ENCODE measurements at regions not wholly inside any gene's neighbourhood (a gene's known extent, or its start where the extent isn't known, plus 50 kb on each side); places are given as distances from the start of the nearest gene placed in this dataset.

DNA sequence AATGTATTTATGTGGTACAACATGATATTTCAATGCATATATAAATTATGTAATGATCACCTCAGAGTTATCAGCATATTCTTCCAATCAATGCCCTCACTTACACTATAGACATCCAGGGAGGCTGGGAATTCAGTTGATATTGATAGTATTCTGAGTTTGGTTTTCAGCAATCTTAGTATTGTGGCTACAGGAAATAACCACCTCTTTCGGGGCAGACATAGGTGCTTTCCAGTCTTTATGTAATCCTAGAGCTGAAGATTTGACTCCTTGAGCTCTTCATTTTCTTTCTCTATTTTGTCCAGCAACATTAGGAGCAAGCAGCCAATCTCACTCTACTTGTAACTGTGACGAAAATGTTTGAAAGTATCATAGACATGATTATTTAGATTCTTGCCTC is 712.7 kb upstream of the KIRREL3 start:
- Mint-ChIP-seq H3K27me3 (peaks cover 0 to 37% (median 9%) of the 10 kb centered on the region in 5 donors), H3K27ac (no peak overlapping the region), H3K36me3 (no peaks in the 10 kb centered on the region), H3K4me1 (peaks cover 0 to 2% (median 0%) of the 10 kb centered on the region in 7 donors), H3K4me3 (no peak overlapping the region), H3K9me3 (peaks cover 0 to 1% (median 0%) of the 10 kb centered on the region in 11 donors)
- DNase-seq (no peak), ATAC-seq (no peak)
- Histone ChIP-seq H3K9me3 (ENCODE audit: control insufficient read depth in 2 of 3, low read length in 3 of 3) (no peaks in the 10 kb centered on the region), H3K27ac (ENCODE audit: low read depth, low read length) (no peak overlapping the region), H3K4me1 (ENCODE audit: control insufficient read depth in 2 of 2, insufficient read depth in 2 of 2, low read length in 2 of 2) (no peaks in the 10 kb centered on the region), H3K36me3 (ENCODE audit: control insufficient read depth in 2 of 3, insufficient read depth in 3 of 3, low read length in 3 of 3) (no peaks in the 10 kb centered on the region), H3K27me3 (ENCODE audit: control insufficient read depth in 2 of 2, insufficient read depth in 2 of 2, low read length in 2 of 2) (no peaks in the 10 kb centered on the region), H3K4me3 (ENCODE audit: low read length) (no peak overlapping the region)
- ChIA-PET CTCF (no interaction called here), POLR2A (no interaction called here)
- intact Hi-C loops (cut with micrococcal nuclease), result no loop called here

DNA sequence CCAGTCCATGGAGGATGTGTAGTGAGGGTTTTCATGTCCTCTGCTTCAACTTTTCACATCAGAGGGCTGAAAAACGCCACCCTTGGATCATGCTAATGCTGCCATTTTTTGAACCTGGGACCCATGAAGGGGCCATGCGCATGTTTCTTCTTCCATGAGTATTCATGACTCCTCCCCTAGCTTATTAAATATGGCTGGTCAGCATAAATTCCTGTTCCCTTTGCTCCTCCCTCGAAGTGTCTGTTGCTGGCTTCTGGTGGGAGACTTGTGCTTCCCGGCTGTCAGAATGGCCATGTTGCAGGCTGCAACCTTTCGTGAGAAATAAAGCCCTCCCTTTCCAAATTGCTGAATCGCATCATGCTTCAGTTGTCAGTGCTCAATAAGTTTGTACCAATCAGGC is 711.2 kb upstream of the KIRREL3 start:
- no peaks in the 10 kb centered on the region for H3K4me1 ChIP-seq (ENCODE audit: control insufficient read depth in 2 of 2, insufficient read depth in 2 of 2, low read length in 2 of 2)
- ChIA-PET POLR2A (no interaction called here), CTCF (no interaction called here)
- H3K9me3 Mint-ChIP-seq, result peaks cover 0 to 1% (median 0%) of the 10 kb centered on the region in 11 donors
- ATAC-seq, result no peak
- H3K27ac Mint-ChIP-seq, result no peak overlapping the region
- H3K27ac ChIP-seq (ENCODE audit: low read depth, low read length), result no peak overlapping the region
- H3K27me3 Mint-ChIP-seq, result peaks cover 0 to 35% (median 13%) of the 10 kb centered on the region in 5 donors
- H3K36me3 ChIP-seq (ENCODE audit: control insufficient read depth in 2 of 3, insufficient read depth in 3 of 3, low read length in 3 of 3), result no peaks in the 10 kb centered on the region
- H3K36me3 Mint-ChIP-seq, result no peaks in the 10 kb centered on the region
- H3K27me3 ChIP-seq (ENCODE audit: control insufficient read depth in 2 of 2, insufficient read depth in 2 of 2, low read length in 2 of 2), result no peaks in the 10 kb centered on the region
- intact Hi-C loops (cut with micrococcal nuclease), result no loop called here
- H3K9me3 ChIP-seq (ENCODE audit: control insufficient read depth in 2 of 3, low read length in 3 of 3), result no peaks in the 10 kb centered on the region
- H3K4me1 Mint-ChIP-seq, result peaks cover 0 to 2% (median 0%) of the 10 kb centered on the region in 7 donors
- no peak overlapping the region for H3K4me3 ChIP-seq (ENCODE audit: low read length)
- H3K4me3 Mint-ChIP-seq, result no peak overlapping the region
- no peak for DNase-seq

DNA sequence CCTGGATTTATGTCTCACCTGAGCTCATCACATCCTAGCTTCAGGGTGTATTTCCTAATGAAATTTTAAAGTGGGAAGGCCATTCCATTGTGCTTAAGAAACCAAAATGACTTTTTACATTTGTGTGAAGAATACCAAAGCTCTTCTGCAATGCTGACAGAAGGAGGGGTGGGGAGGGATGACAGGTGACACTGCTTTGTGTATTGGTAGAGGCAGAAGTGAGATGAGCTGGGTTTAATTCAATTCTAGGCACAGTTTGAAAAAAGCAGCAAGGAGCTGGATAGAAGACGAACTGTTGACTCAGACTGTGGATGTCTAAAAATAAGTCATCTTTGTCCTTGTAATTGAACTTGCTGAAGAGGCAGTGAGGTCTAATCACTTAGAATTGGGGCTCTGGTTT is 710.3 kb upstream of the KIRREL3 start:
- H3K27me3 Mint-ChIP-seq, result peaks cover 0 to 31% (median 8%) of the 10 kb centered on the region in 5 donors

DNA sequence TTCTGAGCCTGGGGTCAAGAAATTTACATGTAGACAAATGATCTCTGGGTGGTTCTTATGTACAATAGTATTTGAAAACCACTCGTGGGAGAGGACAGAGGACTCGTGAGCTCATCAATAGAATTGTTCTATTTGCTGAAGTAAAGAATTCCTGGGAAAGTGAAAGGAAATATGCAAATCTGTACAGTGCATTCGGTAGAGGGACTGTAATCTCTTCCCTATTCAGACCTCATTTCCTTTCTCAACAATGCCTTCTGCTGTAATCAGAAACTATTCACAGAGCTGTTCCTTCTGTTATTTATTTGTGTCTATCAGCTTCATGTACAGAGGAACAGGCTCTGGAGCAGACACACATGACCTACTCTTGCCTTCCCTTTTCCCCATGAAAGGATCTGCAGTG is 709.4 kb upstream of the KIRREL3 start:
- ATAC-seq (no peak), DNase-seq (no peak)
- H3K27ac Mint-ChIP-seq, result no peak overlapping the region
- CTCF ChIA-PET, result no interaction called here
- H3K36me3 ChIP-seq (ENCODE audit: control insufficient read depth in 2 of 3, insufficient read depth in 3 of 3, low read length in 3 of 3), result no peaks in the 10 kb centered on the region
- H3K27me3 Mint-ChIP-seq, result peaks cover 0 to 28% (median 11%) of the 10 kb centered on the region in 5 donors
- intact Hi-C loops (cut with micrococcal nuclease), result no loop called here
- H3K36me3 Mint-ChIP-seq, result no peaks in the 10 kb centered on the region
- no peaks in the 10 kb centered on the region for H3K4me1 ChIP-seq (ENCODE audit: control insufficient read depth in 2 of 2, insufficient read depth in 2 of 2, low read length in 2 of 2)
- no peaks in the 10 kb centered on the region for H3K27me3 ChIP-seq (ENCODE audit: control insufficient read depth in 2 of 2, insufficient read depth in 2 of 2, low read length in 2 of 2)
- H3K9me3 Mint-ChIP-seq, result no peaks in the 10 kb centered on the region
- H3K4me3 ChIP-seq (ENCODE audit: low read length), result no peak overlapping the region
- no peak overlapping the region for H3K4me3 Mint-ChIP-seq
- H3K4me1 Mint-ChIP-seq, result peaks cover 0 to 2% (median 0%) of the 10 kb centered on the region in 7 donors
- H3K9me3 ChIP-seq (ENCODE audit: control insufficient read depth in 2 of 3, low read length in 3 of 3), result no peaks in the 10 kb centered on the region
- no peak overlapping the region for H3K27ac ChIP-seq (ENCODE audit: low read depth, low read length)
- POLR2A ChIA-PET, result no interaction called here

More for the DNA sequence above, 710.3 kb upstream of the KIRREL3 start:
- DNase-seq (no peak), ATAC-seq (no peak)
- no peaks in the 10 kb centered on the region for H3K36me3 ChIP-seq (ENCODE audit: control insufficient read depth in 2 of 3, insufficient read depth in 3 of 3, low read length in 3 of 3)
- H3K9me3 ChIP-seq (ENCODE audit: control insufficient read depth in 2 of 3, low read length in 3 of 3), result no peaks in the 10 kb centered on the region
- no peak overlapping the region for H3K4me3 ChIP-seq (ENCODE audit: low read length)
- Mint-ChIP-seq H3K36me3 (no peaks in the 10 kb centered on the region), H3K4me1 (peaks cover 0 to 2% (median 0%) of the 10 kb centered on the region in 7 donors), H3K4me3 (no peak overlapping the region), H3K27ac (no peak overlapping the region), H3K9me3 (no peaks in the 10 kb centered on the region)
- intact Hi-C loops (cut with micrococcal nuclease), result no loop called here
- H3K27me3 ChIP-seq (ENCODE audit: control insufficient read depth in 2 of 2, insufficient read depth in 2 of 2, low read length in 2 of 2), result no peaks in the 10 kb centered on the region
- ChIA-PET CTCF (no interaction called here), POLR2A (no interaction called here)
- H3K27ac ChIP-seq (ENCODE audit: low read depth, low read length), result no peak overlapping the region
- H3K4me1 ChIP-seq (ENCODE audit: control insufficient read depth in 2 of 2, insufficient read depth in 2 of 2, low read length in 2 of 2), result no peaks in the 10 kb centered on the region

DNA sequence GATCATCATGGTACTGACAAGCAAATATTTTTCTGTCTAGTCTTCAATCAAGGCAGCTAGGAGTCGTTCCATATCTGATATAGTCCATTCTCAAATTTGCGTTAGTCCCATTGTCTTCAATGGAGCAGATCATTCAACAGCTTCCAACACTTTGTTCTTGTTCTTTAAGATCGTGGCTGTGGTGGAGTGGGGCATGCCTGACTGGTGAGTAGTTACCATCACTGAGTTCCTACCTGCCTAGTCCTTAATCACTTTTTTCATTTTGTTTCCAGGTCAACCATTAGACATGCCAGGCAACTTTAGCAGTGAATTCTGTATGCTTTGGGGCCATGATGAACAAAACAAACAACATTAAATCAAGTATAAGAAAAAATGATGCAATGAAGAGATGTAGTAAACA is 693.1 kb upstream of the KIRREL3 start:
- no peak overlapping the region for H3K27ac ChIP-seq (ENCODE audit: low read depth, low read length)
- Mint-ChIP-seq H3K4me1 (no peaks in the 10 kb centered on the region), H3K36me3 (no peaks in the 10 kb centered on the region), H3K4me3 (no peak overlapping the region), H3K27me3 (peaks cover 0 to under 1% (median 0%) of the 10 kb centered on the region in 5 donors), H3K9me3 (peaks cover 0 to 8% (median 1%) of the 10 kb centered on the region in 11 donors), H3K27ac (no peak overlapping the region)
- intact Hi-C loops (cut with micrococcal nuclease), result no loop called here
- H3K4me1 ChIP-seq (ENCODE audit: control insufficient read depth in 2 of 2, insufficient read depth in 2 of 2, low read length in 2 of 2), result no peaks in the 10 kb centered on the region
- no peak for DNase-seq
- H3K27me3 ChIP-seq (ENCODE audit: control insufficient read depth in 2 of 2, insufficient read depth in 2 of 2, low read length in 2 of 2), result no peaks in the 10 kb centered on the region
- H3K9me3 ChIP-seq (ENCODE audit: control insufficient read depth in 2 of 3, low read length in 3 of 3), result no peaks in the 10 kb centered on the region
- POLR2A ChIA-PET, result no interaction called here
- no peak overlapping the region for H3K4me3 ChIP-seq (ENCODE audit: low read length)
- CTCF ChIA-PET, result no interaction called here
- no peak for ATAC-seq
- no peaks in the 10 kb centered on the region for H3K36me3 ChIP-seq (ENCODE audit: control insufficient read depth in 2 of 3, insufficient read depth in 3 of 3, low read length in 3 of 3)

DNA sequence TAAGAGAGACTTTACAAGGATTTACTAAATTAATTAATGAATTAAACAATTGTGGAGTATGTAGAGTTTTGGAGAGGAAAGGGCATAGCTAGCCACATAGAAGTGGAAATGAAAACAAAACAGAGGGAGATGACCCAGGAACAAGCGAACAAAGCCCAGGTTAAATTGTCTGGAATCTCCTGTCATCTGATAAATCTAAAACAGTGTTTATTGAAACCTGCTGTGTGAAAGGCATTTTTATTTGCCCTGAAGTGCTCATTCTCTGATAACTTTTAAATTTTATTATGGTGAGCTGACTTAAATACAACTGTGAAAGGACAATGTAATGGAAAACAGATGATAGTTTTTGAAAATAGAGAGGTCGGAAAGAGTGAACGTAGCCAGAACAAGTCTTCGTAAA is 682.8 kb upstream of the KIRREL3 start:
- H3K27ac Mint-ChIP-seq, result no peak overlapping the region
- H3K27me3 Mint-ChIP-seq, result peaks cover 0 to 10% (median 5%) of the 10 kb centered on the region in 5 donors
- Histone ChIP-seq H3K9me3 (ENCODE audit: control insufficient read depth in 2 of 3, low read length in 3 of 3) (no peaks in the 10 kb centered on the region), H3K36me3 (ENCODE audit: control insufficient read depth in 2 of 3, insufficient read depth in 3 of 3, low read length in 3 of 3) (no peaks in the 10 kb centered on the region), H3K27me3 (ENCODE audit: control insufficient read depth in 2 of 2, insufficient read depth in 2 of 2, low read length in 2 of 2) (no peaks in the 10 kb centered on the region), H3K27ac (ENCODE audit: low read depth, low read length) (no peak overlapping the region), H3K4me3 (ENCODE audit: low read length) (no peak overlapping the region), H3K4me1 (ENCODE audit: control insufficient read depth in 2 of 2, insufficient read depth in 2 of 2, low read length in 2 of 2) (no peaks in the 10 kb centered on the region)
- ATAC-seq (no peak), DNase-seq (no peak)
- H3K36me3 Mint-ChIP-seq, result no peaks in the 10 kb centered on the region
- intact Hi-C loops (cut with micrococcal nuclease), result no loop called here
- ChIA-PET POLR2A (no interaction called here), CTCF (no interaction called here)
- H3K9me3 Mint-ChIP-seq, result peaks cover 0 to 5% (median 0%) of the 10 kb centered on the region in 11 donors
- no peaks in the 10 kb centered on the region for H3K4me1 Mint-ChIP-seq
- no peak overlapping the region for H3K4me3 Mint-ChIP-seq

DNA sequence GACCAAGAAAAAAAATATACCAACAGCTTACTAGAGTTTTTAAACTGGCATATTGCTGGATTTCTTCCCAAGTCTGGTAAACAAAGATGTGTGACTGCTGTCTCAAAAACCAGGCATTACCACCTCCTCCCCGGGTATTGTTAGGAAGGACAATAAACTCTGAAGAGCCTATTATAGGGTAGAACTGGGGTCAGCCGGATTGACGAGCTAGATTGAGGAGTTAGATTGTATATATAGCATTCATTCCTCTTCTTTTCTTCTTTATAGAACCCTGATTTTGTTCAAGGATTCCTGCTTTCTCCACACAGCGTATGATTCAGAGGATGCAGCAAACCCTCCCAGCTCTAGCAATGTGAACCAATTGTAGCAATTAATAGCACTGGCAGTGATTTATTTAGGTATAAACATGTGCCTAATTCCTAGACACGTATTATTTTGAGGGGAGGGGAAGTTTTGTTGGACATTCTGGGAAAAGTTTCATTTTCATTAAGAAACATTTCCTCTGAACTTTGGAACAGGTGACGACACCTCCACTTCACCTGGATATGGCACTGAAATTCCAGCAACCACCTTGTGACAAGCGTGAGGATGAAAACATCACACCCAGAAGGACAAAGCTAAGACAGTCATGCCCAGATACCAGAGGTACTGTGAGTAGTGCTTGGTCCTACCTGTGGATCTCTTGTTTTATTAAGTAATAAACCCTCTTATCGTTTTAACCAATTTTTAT is 679.4 kb upstream of the KIRREL3 start:
- Histone ChIP-seq H3K36me3 (ENCODE audit: control insufficient read depth in 2 of 3, insufficient read depth in 3 of 3, low read length in 3 of 3) (no peaks in the 10 kb centered on the region), H3K27ac (ENCODE audit: low read depth, low read length) (no peak overlapping the region), H3K4me1 (ENCODE audit: control insufficient read depth in 2 of 2, insufficient read depth in 2 of 2, low read length in 2 of 2) (no peaks in the 10 kb centered on the region), H3K4me3 (ENCODE audit: low read length) (no peak overlapping the region), H3K9me3 (ENCODE audit: control insufficient read depth in 2 of 3, low read length in 3 of 3) (no peaks in the 10 kb centered on the region), H3K27me3 (ENCODE audit: control insufficient read depth in 2 of 2, insufficient read depth in 2 of 2, low read length in 2 of 2) (no peaks in the 10 kb centered on the region)
- Mint-ChIP-seq H3K4me3 (no peak overlapping the region), H3K36me3 (no peaks in the 10 kb centered on the region), H3K27ac (no peak overlapping the region), H3K27me3 (peaks cover 0 to 12% (median 9%) of the 10 kb centered on the region in 5 donors), H3K9me3 (peaks cover 0 to 5% (median 0%) of the 10 kb centered on the region in 11 donors), H3K4me1 (no peaks in the 10 kb centered on the region)
- POLR2A ChIA-PET, result no interaction called here
- DNase-seq (no peak), ATAC-seq (no peak)
- intact Hi-C loops (cut with micrococcal nuclease), result no loop called here
- CTCF ChIA-PET, result no interaction called here

Data from naive thymus-derived CD4-positive, alpha-beta T cell (primary cell).